GM18511 (cell line): ENCODE measurements at regions not wholly inside any gene's neighbourhood (a gene's known extent, or its start where the extent isn't known, plus 50 kb on each side); places are given as distances from the start of the nearest gene placed in this dataset.
A peak's percentile ranks its signal among the peaks of the same experiment; 100 is the strongest.
"Not testable (repeated sequence)": the region's sequence is repeated elsewhere in the genome, so short reads cannot be mapped to it uniquely, and the experiment has no call there.

Experiments
- ATAC-seq: cut with Tn5 transposase; IDR thresholded peaks from one replicate; pipeline ENCODE4 v1.9.1; 2021; ENCODE audit warnings: mild to moderate bottlenecking, moderate library complexity; ENCODE audit not compliant: unreplicated experiment

DNA sequence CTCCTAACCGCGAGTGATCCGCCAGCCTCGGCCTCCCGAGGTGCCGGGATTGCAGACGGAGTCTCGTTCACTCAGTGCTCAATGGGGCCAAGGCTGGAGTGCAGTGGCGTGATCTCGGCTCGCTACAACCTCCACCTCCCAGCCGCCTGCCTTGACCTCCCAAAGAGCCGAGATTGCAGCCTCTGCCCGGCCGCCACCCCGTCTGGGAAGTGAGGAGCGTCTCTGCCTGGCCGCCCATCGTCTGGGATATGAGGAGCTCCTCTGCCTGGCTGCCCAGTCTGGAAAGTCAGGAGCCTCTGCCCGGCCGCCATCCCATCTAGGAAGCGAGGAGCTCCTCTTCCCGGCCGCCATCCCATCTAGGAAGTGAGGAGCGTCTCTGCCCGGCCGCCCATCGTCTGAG lies 58.8 kb upstream of the ANKRD30BL start:
- ATAC-seq = not testable (repeated sequence)

DNA sequence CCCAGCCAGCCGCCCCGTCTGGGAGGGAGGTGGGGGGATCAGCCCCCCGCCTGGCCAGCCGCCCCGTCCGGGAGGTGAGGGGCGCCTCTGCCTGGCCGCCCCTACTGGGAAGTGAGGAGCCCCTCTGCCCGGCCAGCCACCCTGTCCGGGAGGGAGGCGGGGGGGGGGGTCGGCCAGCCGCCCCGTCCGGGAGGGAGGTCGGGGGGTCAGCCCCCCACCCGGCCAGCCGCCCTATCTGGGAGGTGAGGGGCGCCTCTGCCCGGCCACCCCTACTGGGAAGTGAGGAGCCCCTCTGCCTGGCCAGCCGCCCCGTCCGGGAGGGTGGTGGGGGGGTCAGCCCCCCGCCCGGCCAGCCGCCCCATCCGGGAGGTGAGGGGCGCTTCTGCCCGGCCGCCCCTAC lies 60.1 kb upstream of the ANKRD30BL start:
- not testable (repeated sequence) for ATAC-seq

DNA sequence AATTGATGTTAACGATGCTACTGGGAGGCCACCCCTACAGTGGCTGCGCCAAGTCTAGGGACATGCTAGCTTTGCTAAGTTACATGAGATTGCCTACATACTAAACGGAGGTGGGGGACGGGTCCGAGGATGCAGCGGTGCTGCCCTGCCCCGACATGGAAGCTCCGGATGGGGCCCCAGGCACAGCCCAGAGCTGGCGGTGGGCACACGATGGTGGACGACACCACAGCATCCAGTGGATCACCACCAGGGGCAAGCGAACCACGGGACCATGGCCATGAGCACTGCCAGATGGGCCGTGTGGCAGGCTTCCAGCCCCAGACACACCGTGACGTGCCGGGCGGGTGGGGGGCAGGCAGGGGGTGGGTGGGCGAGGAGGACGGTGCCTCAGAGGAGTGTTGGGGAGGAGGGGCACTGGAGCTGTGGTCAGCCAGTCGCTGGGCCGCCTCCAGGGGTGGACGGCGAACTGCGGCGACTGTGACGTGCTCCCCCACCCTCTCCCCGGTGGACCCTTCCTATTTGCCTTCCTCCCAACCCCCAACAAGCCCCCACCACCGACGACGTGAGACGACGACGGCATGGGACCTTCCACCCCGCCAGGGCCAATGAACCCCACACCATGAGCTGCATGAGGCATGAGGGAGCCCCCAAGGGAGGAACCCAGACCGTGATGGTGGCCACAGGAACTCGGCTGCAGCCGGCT lies 90.6 kb upstream of the ANKRD30BL start:
- ATAC-seq = no peak

DNA sequence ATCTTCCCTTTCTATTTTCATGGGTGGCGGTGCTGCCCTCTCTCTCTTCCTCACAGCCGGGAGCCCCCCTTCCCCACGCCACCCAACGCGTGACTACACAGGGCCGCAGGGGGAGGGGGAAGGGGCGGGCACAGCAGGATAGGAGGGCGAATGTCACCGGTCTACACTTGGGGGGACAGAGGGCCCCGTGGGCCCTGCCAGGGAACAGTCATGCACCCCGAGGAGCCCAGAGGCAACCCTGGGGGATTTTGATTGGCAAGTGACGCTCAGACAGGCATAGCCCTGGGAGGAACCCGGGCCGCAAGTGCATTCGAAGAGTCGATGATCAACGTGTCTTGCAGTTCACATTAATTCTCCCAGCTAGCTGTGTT lies 91.1 kb upstream of the ANKRD30BL start:
- ATAC-seq = no peak

DNA sequence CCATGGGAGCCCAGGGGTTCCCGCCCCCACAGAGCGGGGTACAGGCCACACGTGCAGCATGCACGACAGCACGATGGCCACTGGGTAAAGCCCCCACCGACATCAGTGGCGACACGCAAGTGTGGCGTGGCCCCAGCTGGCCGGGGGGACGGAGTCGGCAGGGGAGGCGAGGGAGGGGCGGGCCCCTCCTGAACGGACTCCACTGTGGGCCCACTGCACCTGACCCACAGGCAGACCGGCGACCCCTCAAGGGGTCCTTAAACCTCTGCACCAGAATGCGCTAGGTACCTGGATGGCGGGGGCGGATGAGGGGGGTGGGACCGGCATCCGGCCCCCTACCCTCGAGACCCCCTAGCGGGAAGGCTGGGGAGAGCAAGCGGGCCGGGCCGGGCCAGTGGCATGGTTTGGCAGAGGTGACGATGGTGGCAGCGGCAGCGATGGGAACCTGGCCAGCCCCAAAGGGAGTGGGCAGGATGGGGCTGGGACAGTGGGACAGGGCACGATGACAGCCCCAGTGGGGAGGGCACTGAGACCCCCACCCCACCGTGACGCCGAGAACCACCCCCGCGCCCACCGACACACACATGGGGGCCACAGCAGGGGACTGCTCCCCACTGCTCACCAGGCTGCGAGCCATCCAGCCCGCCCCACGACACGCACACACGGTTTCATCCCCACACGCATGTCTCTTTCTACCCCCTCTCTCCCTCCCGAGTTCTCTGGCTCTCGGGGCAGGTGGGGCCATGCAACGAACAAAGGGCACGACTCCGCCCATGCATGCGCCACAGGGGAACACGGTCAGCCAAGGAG lies 91.9 kb upstream of the ANKRD30BL start:
- no peak for ATAC-seq

DNA sequence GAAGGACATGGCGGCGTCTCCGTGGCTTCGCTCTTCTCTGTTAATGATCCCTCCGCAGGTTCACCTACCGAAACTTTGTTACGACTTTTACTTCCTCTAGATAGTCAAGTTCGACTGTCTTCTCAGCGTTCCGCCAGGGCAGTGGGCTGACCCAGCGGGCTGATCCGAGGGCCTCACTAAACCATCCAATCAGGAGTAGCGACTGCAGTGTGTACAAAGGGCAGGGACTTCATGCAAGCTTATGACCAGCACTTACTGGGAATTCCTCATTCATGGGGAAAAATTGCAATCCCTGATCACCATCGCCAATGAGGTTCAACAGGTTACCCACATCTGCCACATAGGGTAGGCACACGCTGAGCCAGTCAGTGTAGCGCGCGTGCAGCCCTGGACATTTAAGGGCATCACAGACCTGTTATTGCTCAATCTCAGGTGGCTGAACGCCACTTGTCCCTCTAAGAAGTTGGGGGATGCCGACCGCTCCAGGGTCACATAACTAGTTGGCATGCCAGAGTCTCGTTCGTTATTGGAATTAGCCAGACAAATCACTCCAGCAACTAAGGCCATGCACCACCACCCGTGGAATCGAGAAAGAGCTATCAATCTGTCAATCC lies 92.7 kb upstream of the ANKRD30BL start:
- not testable (repeated sequence) for ATAC-seq

DNA sequence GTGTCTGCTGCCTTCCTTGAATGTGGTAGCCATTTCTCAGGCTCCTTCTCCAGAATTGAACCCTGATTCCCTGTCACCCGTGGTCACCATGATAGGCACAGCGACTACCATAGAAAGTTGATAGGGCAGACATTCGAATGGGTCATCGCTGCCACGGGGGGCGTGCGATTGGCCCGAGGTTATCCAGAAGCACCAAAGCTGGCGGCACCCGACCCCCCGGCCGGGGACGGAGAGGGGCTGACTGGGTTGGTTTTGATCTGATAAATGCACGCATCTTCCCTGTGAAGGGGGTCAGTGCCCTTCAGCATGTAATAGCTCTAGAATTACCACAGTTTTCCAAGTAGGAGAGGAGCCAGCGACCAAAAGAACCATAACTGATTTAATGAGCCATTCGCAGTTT lies 94.0 kb upstream of the ANKRD30BL start:
- no peak for ATAC-seq

DNA sequence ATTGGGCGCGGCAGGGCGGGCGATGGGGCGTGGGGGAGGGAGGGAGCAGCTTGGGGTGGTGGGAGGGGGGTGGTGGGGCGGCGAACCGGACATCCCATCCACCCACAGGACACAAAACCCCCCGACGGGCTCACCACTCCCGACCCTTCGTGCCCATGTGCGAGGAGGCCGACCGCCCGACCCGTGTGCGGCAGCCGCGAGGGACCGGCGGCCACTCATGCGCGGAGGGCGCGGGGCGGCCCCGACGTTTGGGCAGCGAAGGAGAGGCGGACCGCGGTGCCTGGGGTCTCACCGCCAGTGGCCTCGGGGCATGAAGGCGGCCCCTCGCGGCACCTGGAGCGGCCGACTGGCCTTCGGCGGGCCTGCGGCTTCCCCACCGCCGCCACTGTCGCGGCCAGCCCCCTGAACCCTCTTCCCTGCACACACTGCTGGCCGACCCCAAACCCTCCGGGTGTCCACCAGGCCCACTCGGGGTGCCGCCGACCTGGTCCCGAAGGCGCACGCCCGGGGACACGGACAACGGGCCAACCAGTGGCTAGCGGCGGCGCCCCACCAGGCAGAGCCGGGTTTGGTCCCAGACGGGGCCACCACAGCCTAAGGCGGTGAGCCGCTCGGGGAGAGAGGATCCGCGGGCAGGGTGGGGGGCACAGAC lies 94.6 kb upstream of the ANKRD30BL start:
- ATAC-seq = no peak

DNA sequence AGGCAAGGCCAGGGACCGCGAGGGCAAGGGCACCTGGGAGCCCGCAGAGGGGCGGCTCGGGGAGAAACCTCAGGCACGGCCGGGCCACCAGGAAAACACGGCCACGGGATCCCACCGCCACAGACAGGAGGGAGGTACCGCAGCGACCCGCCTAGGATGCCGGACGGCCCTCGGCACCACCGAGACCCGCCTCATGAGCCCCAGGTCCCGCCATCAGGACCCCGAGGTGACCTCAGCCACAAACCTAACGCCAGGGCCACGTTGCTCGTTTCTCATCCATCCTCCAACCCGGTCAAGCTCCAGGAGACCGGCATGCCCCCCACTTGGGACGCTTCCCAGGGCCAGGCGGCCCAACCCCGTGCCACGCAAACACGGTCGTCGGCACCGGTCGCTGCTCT lies 95.2 kb upstream of the ANKRD30BL start:
- not testable (repeated sequence) for ATAC-seq

DNA sequence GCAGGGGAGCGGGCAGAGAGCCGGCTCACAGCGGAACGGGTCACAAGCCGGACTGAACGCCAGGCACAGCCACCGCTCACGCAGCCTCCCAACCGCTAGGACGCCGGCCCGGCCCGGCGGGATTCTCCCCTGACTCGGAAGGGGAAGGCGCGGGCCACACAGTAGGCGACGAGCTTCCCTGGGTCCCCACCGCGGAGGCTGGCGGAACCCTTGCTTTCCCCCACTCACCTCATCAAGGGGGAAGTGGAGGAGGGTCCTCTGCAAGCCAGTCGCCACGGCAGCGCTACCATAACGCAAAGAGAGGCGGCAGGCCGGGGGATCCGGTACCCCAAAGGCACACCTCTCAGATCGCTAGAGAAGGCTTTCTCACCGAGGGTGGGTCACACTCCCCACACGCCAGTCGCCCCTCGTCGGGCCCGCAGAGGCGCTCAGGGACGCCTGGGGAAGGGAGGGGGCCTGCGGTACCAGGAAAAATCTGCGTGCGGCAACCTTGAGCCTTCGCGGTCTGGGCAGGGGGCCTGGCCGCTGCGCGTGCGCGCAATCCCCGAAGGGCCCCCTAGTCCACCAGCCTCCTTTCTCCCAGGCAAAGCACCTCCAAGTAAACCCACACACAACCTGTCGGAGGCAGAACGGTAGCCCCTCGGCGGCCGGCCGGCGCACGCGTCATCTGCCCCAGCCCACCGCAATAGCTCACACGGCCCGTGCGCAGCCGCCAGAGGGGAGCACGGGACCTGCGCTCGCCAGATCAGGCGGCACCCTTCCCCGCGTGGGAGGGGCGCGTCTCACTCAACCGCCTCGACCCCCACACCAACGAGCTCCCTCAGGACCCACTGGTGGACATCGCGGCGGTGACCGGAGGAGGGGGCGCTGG lies 95.8 kb upstream of the ANKRD30BL start:
- not testable (repeated sequence) for ATAC-seq

DNA sequence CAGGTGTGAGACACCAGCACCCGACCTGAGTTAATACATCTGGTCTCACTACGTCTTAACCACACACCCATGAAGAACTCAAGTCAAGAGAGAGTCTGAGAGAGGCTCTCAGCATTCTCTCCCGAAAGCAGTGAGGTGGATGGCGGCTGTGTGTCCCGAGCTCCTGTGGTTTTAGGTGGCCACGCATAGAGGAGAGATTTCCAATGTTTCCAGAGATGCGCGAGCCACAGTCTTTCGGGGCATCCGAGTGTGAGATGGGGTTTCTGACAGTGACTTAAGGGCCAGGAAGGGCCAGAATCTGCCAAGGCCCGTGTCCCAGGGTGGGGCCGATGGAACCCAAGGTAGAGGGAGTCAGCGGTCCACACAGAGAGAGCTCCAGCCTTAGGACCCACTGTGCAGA lies 97.5 kb upstream of the ANKRD30BL start:
- ATAC-seq = not testable (repeated sequence)

DNA sequence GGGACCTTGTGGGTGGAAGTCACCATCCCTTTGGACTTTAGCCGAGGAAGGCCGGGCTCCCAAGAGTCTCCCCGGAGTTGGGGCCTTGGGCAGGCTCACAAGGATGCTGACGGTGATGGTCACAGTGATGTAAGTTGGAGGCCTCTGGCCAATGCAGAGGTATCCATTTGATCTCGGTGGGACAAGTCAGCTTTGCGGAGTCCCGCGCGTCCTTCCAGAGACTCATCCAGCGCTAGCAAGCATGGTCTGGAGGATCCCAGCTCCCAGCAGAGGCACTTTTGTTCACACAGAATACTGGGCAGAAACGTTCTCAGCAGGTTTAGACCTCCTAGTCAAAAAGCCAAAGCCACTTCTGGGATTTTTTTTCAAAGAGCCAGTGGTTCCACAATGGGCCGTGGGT lies 103.8 kb upstream of the ANKRD30BL start:
- not testable (repeated sequence) for ATAC-seq

DNA sequence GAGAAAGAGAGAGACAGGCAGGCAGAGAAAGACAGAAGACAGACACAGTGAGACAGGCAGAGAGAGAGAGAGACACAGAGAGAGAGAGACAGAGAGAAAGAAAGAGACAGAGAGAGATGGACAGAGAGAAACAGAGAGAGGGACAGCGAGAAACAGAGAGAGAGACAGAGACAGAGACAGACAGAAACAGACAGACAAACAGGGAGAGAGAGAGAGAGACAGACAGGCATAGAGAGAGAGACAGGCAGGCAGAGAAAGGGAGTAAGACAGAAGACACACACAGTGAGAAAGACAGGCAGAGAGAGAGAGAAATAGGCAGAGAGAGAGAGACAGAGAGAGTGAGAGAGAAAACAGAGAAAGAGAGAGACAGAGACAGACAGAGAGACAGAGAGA lies 105.3 kb upstream of the ANKRD30BL start:
- ATAC-seq = peak; percentile 25

DNA sequence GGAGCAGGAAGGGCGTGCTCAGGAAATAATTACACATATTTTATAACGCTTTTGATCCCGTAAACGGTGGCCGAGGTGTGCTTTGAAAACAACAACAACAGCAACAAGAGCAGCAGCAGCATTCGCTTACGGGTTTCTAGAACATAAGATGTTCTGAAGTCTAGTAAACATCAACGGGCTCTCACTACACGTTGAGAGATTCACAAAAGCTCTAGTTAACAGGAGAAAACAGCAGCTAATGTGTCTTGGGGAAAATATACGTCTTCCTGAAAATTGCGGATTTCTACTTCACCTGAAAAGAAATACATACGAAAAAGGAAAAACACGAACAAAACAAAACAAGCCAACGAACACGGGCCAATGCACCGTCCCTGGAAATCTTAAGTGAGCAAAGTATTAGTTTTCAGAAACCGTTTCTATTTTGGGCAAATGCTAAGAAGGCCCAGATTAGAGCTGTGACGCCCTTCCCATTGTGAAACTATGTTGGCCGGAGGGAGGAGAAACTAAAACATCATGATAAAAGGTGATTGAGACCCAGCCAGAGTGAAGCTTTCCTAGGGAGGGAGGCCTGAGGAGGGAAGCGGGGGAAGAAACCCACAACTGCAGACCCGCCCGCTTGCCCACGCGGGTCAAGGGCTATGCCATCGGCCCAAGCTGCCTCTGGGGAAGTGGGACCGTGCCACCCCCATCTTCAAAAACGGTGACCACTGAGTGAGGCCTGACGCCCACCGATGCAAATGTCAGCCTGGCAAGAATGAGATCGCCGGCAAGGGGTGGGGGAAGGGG lies 105.9 kb upstream of the ANKRD30BL start:
- peak; percentile 53 for ATAC-seq

DNA sequence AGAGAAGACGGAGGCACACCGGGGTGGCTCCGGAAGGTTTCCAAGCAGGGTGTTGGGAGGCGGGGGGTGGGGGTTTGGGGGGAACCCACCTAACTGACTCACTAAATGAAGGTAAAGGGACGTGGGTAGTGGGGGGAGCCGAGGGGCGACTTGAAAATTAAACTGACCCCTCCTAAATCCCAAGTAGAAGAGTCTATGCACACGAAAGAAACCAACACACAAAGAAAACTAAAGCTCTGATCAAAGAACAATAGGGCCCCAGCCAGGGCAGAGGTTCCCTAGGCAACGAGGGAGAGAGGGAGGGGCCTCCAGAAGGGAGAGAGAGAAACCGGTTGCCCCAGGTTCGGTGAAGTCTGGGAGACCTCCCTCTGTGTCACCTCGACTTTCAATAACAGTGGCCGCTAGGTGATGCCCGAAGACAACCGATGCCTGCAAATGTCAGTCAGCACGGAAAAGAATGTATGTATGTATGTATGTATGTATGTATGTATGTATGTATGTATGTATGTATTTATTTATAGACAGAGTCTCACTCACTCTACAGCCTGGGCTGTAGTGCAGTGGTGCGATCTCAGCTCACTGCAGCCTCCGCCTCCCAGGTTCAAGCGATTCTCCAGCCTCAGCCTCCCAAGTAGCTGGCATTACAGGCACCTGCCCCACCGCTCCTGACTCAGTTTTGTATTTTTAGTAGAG lies 106.7 kb upstream of the ANKRD30BL start:
- not testable (repeated sequence) for ATAC-seq

DNA sequence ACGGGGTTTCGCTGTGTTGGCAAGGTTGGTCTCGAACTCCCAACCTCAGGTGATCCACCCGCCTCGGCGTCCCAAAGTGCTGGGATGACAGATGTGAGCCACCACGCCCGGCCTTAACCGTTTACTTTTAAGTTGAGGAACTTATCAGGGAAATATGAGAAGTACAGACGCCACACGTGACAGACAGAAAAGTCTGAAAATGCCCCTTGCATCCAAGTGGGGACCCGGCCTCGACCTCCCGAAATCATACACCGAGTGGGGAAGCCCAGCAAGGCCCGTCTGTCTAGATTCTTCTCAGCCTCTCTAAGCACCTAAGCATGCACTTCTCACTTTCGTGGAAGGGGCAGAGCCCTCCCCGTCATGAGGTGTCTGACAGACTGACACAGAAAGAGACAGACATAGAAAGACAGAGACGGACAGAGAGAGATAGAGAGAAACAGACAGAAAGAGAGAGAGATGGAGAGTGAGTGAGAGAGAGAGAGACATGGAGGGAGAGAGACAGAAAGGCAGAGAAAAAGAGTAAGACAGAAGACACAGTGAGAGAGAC lies 107.3 kb upstream of the ANKRD30BL start:
- no peak for ATAC-seq

DNA sequence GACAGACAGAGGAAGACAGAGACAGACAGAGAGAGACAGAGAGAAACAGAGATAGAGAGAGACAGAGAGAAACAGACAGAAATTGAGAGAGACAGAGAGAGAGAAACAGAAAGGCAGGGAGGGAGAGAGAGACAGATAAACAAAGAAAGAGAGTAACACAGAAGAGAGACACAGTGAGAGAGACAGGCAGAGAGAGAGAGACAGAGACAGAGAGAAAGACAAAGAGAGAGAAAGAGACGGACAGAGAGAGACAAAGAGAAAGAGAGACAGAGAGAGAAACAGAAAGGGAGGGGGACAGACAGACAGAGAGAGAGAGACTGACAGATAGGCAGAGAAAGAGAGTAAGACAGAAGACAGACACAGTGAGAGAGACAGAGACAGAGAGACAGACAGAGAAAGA lies 108.5 kb upstream of the ANKRD30BL start:
- no peak for ATAC-seq

DNA sequence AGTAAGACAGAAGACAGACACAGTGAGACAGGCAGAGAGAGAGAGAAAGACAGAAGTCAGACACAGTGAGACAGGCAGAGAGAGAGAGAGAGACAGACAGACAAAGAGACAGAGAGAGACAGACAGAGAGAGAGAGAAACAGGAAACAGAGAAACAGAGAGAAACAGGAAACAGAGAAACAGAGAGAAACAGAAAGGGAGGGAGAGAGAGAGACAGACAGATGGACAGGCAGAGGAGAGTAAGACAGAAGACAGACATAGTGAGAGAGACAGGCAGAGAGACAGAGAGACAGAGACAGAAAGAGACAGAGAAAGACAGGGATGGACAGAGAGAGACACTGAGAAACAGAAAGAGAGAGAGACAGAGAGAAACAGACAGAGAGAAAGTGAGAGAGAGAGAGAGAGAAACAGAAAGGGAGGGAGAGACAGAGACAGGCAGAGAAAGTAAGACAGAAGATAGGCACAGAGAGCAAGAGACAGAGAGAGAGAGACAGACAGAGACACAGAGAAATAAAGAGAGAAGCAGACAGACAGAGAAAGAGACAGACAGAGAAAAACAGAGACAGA lies 109.3 kb upstream of the ANKRD30BL start:
- no peak for ATAC-seq
